ENCODE measurements at regions not wholly inside any gene's neighbourhood (a gene's known extent, or its start where the extent isn't known, plus 50 kb on each side); places are given as distances from the start of the nearest gene placed in this dataset.

- H3K27ac ChIP-seq, result no peak overlapping the region
- no peaks in the 10 kb centered on the region for H3K79me2 ChIP-seq (ENCODE audit: insufficient read depth, low read depth)
- H2AFZ ChIP-seq (ENCODE audit: low read depth), result no peak overlapping the region
- no peak overlapping the region for H3K9ac ChIP-seq
- no peaks in the 10 kb centered on the region for H3K27me3 ChIP-seq (ENCODE audit: insufficient read depth, low read depth)
- peak overlapping the region; percentile 13; the same call in 1 of the 2 replicates for H3K4me2 ChIP-seq
- H3K4me3 ChIP-seq (IDR thresholded peaks at IDR 0.05; ENCODE audit: insufficient read depth, low read depth, low read length), result no peak overlapping the region
- no peaks in the 10 kb centered on the region for H4K20me1 ChIP-seq (ENCODE audit: insufficient read depth)
- H3K36me3 ChIP-seq (ENCODE audit: insufficient read depth), result no peaks in the 10 kb centered on the region
- TF ChIP-seq CTCF (conservative IDR thresholded peaks at IDR 0.05; ENCODE audit: low read depth, low read length), result no peak
- H3K4me1 ChIP-seq (ENCODE audit: low read depth, poor library complexity, severe bottlenecking), result peaks cover 13% of the 10 kb centered on the region
Observed at GRCh38 chr13:70893832-70894231, 785.6 kb upstream of the KLHL1 start.

GRCh38 chr13:70890289-70890688, 782.0 kb upstream of the KLHL1 start:
- Histone ChIP-seq H3K27me3 (ENCODE audit: insufficient read depth, low read depth) (no peaks in the 10 kb centered on the region), H2AFZ (ENCODE audit: low read depth) (no peak overlapping the region), H3K4me2 (no peak overlapping the region), H3K27ac (no peak overlapping the region), H3K9ac (no peak overlapping the region), H3K4me1 (ENCODE audit: low read depth, poor library complexity, severe bottlenecking) (peaks cover 13% of the 10 kb centered on the region), H4K20me1 (ENCODE audit: insufficient read depth) (no peaks in the 10 kb centered on the region), H3K79me2 (ENCODE audit: insufficient read depth, low read depth) (no peaks in the 10 kb centered on the region), H3K36me3 (ENCODE audit: insufficient read depth) (no peaks in the 10 kb centered on the region), H3K4me3 (IDR thresholded peaks at IDR 0.05; ENCODE audit: insufficient read depth, low read depth, low read length) (no peak overlapping the region)
- no peak for TF ChIP-seq CTCF (conservative IDR thresholded peaks at IDR 0.05; ENCODE audit: low read depth, low read length)

GRCh38 chr13:70889163-70889562, 780.9 kb upstream of the KLHL1 start:
- H3K79me2 ChIP-seq (ENCODE audit: insufficient read depth, low read depth), result no peaks in the 10 kb centered on the region
- no peak overlapping the region for H2AFZ ChIP-seq (ENCODE audit: low read depth)
- H3K9ac ChIP-seq, result no peak overlapping the region
- H3K4me1 ChIP-seq (ENCODE audit: low read depth, poor library complexity, severe bottlenecking), result peaks cover 12% of the 10 kb centered on the region
- H4K20me1 ChIP-seq (ENCODE audit: insufficient read depth), result no peaks in the 10 kb centered on the region
- no peak overlapping the region for H3K27ac ChIP-seq
- no peak overlapping the region for H3K4me3 ChIP-seq (IDR thresholded peaks at IDR 0.05; ENCODE audit: insufficient read depth, low read depth, low read length)
- H3K27me3 ChIP-seq (ENCODE audit: insufficient read depth, low read depth), result no peaks in the 10 kb centered on the region
- no peak overlapping the region for H3K4me2 ChIP-seq
- no peak for TF ChIP-seq CTCF (conservative IDR thresholded peaks at IDR 0.05; ENCODE audit: low read depth, low read length)
- H3K36me3 ChIP-seq (ENCODE audit: insufficient read depth), result no peaks in the 10 kb centered on the region

GRCh38 chr13:70884196-70884595, 775.9 kb upstream of the KLHL1 start:
- Histone ChIP-seq H3K4me1 (ENCODE audit: low read depth, poor library complexity, severe bottlenecking) (no peaks in the 10 kb centered on the region), H3K4me3 (IDR thresholded peaks at IDR 0.05; ENCODE audit: insufficient read depth, low read depth, low read length) (no peak overlapping the region), H3K36me3 (ENCODE audit: insufficient read depth) (no peaks in the 10 kb centered on the region), H4K20me1 (ENCODE audit: insufficient read depth) (no peaks in the 10 kb centered on the region), H3K4me2 (no peak overlapping the region), H3K27me3 (ENCODE audit: insufficient read depth, low read depth) (no peaks in the 10 kb centered on the region), H2AFZ (ENCODE audit: low read depth) (no peak overlapping the region), H3K79me2 (ENCODE audit: insufficient read depth, low read depth) (no peaks in the 10 kb centered on the region), H3K27ac (no peak overlapping the region), H3K9ac (no peak overlapping the region)
- TF ChIP-seq CTCF (conservative IDR thresholded peaks at IDR 0.05; ENCODE audit: low read depth, low read length), result no peak
